ENCODE measurements at regions not wholly inside any gene's neighbourhood (a gene's known extent, or its start where the extent isn't known, plus 50 kb on each side); places are given as distances from the start of the nearest gene placed in this dataset.

DNA sequence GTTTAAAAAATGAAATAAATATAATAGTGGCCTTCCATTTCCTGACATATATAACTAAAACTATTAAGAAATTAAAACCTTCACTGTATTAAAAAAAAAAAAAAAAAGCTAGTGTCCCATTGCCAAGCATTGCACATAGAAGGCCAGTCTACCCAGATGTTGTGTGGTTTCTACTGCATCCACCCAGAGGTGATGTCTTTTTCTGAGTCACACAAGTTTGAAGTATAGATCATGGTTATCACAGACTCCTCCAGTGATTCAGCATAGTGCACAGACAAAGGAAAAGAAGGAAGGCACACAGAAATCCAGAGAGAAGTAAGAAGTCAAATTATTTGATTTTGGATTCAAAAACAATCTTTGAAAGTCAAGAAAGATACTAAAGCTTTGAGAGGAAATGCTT, 429.0 kb downstream of the ETV1 start:
- no peak overlapping the region for H3K4me3 ChIP-seq
- H3K9me3 ChIP-seq (ENCODE audit: insufficient read depth, low read depth), result no peaks in the 10 kb centered on the region
- no peaks in the 10 kb centered on the region for H3K4me1 ChIP-seq (replicated peaks; ENCODE audit: insufficient read depth)
- intact Hi-C loops (cut with micrococcal nuclease; ENCODE audit: unreplicated experiment), result no loop called here
- no TSS peak for BruUV-seq (replicated peaks)
- no peaks in the 10 kb centered on the region for H4K20me1 ChIP-seq (ENCODE audit: insufficient read depth)
- no peak overlapping the region for H3K4me2 ChIP-seq
- H3K79me2 ChIP-seq (ENCODE audit: low read depth), result no peaks in the 10 kb centered on the region
- H3F3A ChIP-seq (ENCODE audit: insufficient read depth, low read depth), result no peaks in the 10 kb centered on the region
- no peak for DNase-seq
- H3K9me2 ChIP-seq (ENCODE audit: insufficient read depth), result no peaks in the 10 kb centered on the region
- H2AFZ ChIP-seq, result no peak overlapping the region
- H3K27ac ChIP-seq, result no peak overlapping the region
- CTCF ChIA-PET, result no interaction called here
- H3K27me3 ChIP-seq (ENCODE audit: insufficient read depth, low read depth), result no peaks in the 10 kb centered on the region
- POLR2A ChIA-PET (ENCODE audit: unreplicated experiment), result no interaction called here
- TF ChIP-seq, protein P1, sequence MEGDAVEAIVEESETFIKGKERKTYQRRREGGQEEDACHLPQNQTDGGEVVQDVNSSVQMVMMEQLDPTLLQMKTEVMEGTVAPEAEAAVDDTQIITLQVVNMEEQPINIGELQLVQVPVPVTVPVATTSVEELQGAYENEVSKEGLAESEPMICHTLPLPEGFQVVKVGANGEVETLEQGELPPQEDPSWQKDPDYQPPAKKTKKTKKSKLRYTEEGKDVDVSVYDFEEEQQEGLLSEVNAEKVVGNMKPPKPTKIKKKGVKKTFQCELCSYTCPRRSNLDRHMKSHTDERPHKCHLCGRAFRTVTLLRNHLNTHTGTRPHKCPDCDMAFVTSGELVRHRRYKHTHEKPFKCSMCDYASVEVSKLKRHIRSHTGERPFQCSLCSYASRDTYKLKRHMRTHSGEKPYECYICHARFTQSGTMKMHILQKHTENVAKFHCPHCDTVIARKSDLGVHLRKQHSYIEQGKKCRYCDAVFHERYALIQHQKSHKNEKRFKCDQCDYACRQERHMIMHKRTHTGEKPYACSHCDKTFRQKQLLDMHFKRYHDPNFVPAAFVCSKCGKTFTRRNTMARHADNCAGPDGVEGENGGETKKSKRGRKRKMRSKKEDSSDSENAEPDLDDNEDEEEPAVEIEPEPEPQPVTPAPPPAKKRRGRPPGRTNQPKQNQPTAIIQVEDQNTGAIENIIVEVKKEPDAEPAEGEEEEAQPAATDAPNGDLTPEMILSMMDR (conservative IDR thresholded peaks at IDR 0.05), result no peak
- TF ChIP-seq EZH2 (IDR thresholded peaks at IDR 0.05; ENCODE audit: low read depth), result no peak
- no peaks in the 10 kb centered on the region for H3K36me3 ChIP-seq (ENCODE audit: low read depth)

DNA sequence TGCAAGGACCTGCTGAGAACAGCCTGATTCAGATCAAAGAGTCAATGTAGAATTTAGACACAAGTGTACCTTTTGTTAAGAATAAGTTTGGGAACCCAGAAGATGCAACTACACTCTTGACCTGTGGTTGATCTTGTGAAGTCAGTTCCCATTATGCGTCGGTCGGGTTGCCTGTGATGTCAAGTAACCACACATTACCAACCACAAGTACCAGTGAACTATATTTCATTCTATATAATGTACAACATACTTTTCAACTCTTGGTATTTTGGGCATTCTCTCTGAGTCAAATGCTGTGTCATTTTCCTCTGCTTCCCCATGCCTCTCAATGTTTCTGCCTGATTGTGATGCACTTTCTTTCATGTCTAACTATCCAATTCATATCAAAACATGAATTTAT, 426.2 kb downstream of the ETV1 start:
- POLR2A ChIA-PET (ENCODE audit: unreplicated experiment), result no interaction called here
- CTCF ChIA-PET, result no interaction called here
- no peak for TF ChIP-seq EZH2 (IDR thresholded peaks at IDR 0.05; ENCODE audit: low read depth)
- TF ChIP-seq, protein P1 (conservative IDR thresholded peaks at IDR 0.05), result no peak

GRCh38 chr7:13563680-13564079, 425.8 kb downstream of the ETV1 start:
- ChIA-PET POLR2A (ENCODE audit: unreplicated experiment) (no interaction called here), CTCF (no interaction called here)
- H4K20me1 ChIP-seq (ENCODE audit: insufficient read depth), result no peaks in the 10 kb centered on the region
- no peak overlapping the region for H2AFZ ChIP-seq
- H3K27ac ChIP-seq, result no peak overlapping the region
- H3K27me3 ChIP-seq (ENCODE audit: insufficient read depth, low read depth), result no peaks in the 10 kb centered on the region
- TF ChIP-seq, protein P1 (conservative IDR thresholded peaks at IDR 0.05), result no peak
- no peak for TF ChIP-seq EZH2 (IDR thresholded peaks at IDR 0.05; ENCODE audit: low read depth)
- no peak overlapping the region for H3K4me3 ChIP-seq
- H3K9me3 ChIP-seq (ENCODE audit: insufficient read depth, low read depth), result no peaks in the 10 kb centered on the region
- intact Hi-C loops (cut with micrococcal nuclease; ENCODE audit: unreplicated experiment), result no loop called here
- H3F3A ChIP-seq (ENCODE audit: insufficient read depth, low read depth), result no peaks in the 10 kb centered on the region
- DNase-seq, result no peak
- H3K9me2 ChIP-seq (ENCODE audit: insufficient read depth), result no peaks in the 10 kb centered on the region
- no TSS peak for BruUV-seq (replicated peaks)
- H3K4me1 ChIP-seq (replicated peaks; ENCODE audit: insufficient read depth), result no peaks in the 10 kb centered on the region
- no peak overlapping the region for H3K4me2 ChIP-seq
- H3K79me2 ChIP-seq (ENCODE audit: low read depth), result no peaks in the 10 kb centered on the region
- H3K36me3 ChIP-seq (ENCODE audit: low read depth), result no peaks in the 10 kb centered on the region

More for the DNA sequence above, 426.2 kb downstream of the ETV1 start:
- Histone ChIP-seq H3K27ac (no peak overlapping the region), H3K4me3 (no peak overlapping the region), H3K79me2 (ENCODE audit: low read depth) (no peaks in the 10 kb centered on the region), H3K9me3 (ENCODE audit: insufficient read depth, low read depth) (no peaks in the 10 kb centered on the region), H3F3A (ENCODE audit: insufficient read depth, low read depth) (no peaks in the 10 kb centered on the region), H3K27me3 (ENCODE audit: insufficient read depth, low read depth) (no peaks in the 10 kb centered on the region), H3K4me1 (replicated peaks; ENCODE audit: insufficient read depth) (no peaks in the 10 kb centered on the region), H3K9me2 (ENCODE audit: insufficient read depth) (no peaks in the 10 kb centered on the region), H3K36me3 (ENCODE audit: low read depth) (no peaks in the 10 kb centered on the region), H2AFZ (no peak overlapping the region), H4K20me1 (ENCODE audit: insufficient read depth) (no peaks in the 10 kb centered on the region), H3K4me2 (no peak overlapping the region)
- intact Hi-C loops (cut with micrococcal nuclease; ENCODE audit: unreplicated experiment), result no loop called here
- BruUV-seq (replicated peaks), result no TSS peak
- DNase-seq, result no peak

All from PC-9 (cell line).